Karpas-422 (cell line): ENCODE measurements at regions not wholly inside any gene's neighbourhood (a gene's known extent, or its start where the extent isn't known, plus 50 kb on each side); places are given as distances from the start of the nearest gene placed in this dataset.

ENCODE experiments used
- DNase-seq: peaks from one replicate; pipeline ENCODE4 v3.0.0-alpha.2; 2015
- H2AFZ ChIP-seq: fragments of 200-600 bp; sonication (generic); 2 replicates; pipeline ENCODE4 v1.6.1; 2014; ENCODE audit warnings: antibody characterized with exemption, low read length, mixed read lengths
- H3K27ac ChIP-seq: fragments of 200-600 bp; sonication (generic); 2 replicates; pipeline ENCODE4 v1.5.1; 2014; ENCODE audit warnings: mild to moderate bottlenecking, low read length, moderate library complexity
- H3K27me3 ChIP-seq: fragments of 200-600 bp; sonication (generic); 2 replicates; pipeline ENCODE4 v1.6.1; 2014; ENCODE audit warnings: low read length, mixed read lengths
- H3K36me3 ChIP-seq: fragments of 200-600 bp; sonication (generic); 2 replicates; pipeline ENCODE4 v1.6.1; 2014; ENCODE audit warnings: low read length, mixed read lengths; ENCODE audit not compliant: insufficient read depth
- H3K4me1 ChIP-seq: fragments of 200-600 bp; sonication (generic); 2 replicates; pipeline ENCODE4 v1.6.1; 2014; ENCODE audit warnings: mild to moderate bottlenecking, low read length, mixed read lengths
- H3K4me2 ChIP-seq: fragments of 200-600 bp; sonication (generic); 2 replicates; pipeline ENCODE4 v1.6.1; 2014; ENCODE audit warnings: low read length, low read depth, mild to moderate bottlenecking; ENCODE audit not compliant: poor library complexity, severe bottlenecking
- H3K4me3 ChIP-seq: fragments of 200-600 bp; sonication (generic); 2 replicates; pipeline ENCODE4 v1.5.1; 2014; ENCODE audit warnings: mild to moderate bottlenecking, antibody characterized with exemption, low read length, mixed read lengths
- H3K79me2 ChIP-seq: fragments of 200-600 bp; sonication (generic); 2 replicates; pipeline ENCODE4 v1.6.1; 2014; ENCODE audit warnings: mild to moderate bottlenecking, low read length, mixed read lengths
- H3K9ac ChIP-seq: fragments of 200-600 bp; sonication (generic); 2 replicates; pipeline ENCODE4 v1.6.0; 2014; ENCODE audit warnings: low read length
- H3K9me2 ChIP-seq: fragments of 200-600 bp; sonication (generic), shearing (Covaris generic); replicated peaks from 2 replicates; pipeline ENCODE4 v1.6.0; 2014; ENCODE audit warnings: mild to moderate bottlenecking, low read length, moderate library complexity; ENCODE audit not compliant: insufficient read depth
- H3K9me3 ChIP-seq: fragments of 300-700, 200-600 bp; sonication (generic); 2 replicates; pipeline ENCODE4 v1.6.1; 2014; ENCODE audit warnings: low read length, mixed read lengths
- H4K20me1 ChIP-seq: fragments of 200-600 bp; sonication (generic); 2 replicates; pipeline ENCODE4 v1.6.1; 2014; ENCODE audit warnings: mild to moderate bottlenecking, antibody characterized with exemption, low read length, low read depth; ENCODE audit not compliant: insufficient read depth

DNA sequence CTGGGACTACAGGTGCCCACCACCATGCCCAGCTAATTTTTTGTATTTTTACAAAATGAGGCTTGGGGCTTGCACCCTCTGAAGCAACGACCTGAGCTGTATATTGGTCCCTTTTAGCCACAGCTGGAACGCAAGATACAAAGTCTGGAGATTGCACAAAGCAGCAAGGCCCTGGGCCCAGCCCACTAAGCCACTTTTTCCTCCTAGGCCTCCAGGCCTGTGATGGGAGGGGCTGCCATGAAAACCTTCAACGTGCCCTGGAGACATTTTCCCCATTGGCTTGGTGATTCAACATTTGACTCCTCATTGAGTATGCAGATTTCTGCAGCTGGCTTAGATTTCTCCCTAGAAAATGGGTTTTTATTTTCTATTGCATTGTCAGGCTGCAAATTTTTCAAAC, 69.2 kb downstream of the CYB561 start:
- DNase-seq: no peak
- no peaks in the 10 kb centered on the region for H3K9me2 ChIP-seq
- H4K20me1 ChIP-seq: no peaks in the 10 kb centered on the region
- H3K27me3 ChIP-seq: peaks cover 2% of the 10 kb centered on the region; the same call in 1 of the 2 replicates
- H3K4me1 ChIP-seq: no peaks in the 10 kb centered on the region
- no peak overlapping the region for H3K4me3 ChIP-seq
- H3K9me3 ChIP-seq: no peaks in the 10 kb centered on the region; the same call in 1 of the 2 replicates
- H3K36me3 ChIP-seq: no peaks in the 10 kb centered on the region
- no peak overlapping the region for H3K27ac ChIP-seq
- H3K79me2 ChIP-seq: no peaks in the 10 kb centered on the region
- no peak overlapping the region for H3K9ac ChIP-seq
- no peak overlapping the region for H3K4me2 ChIP-seq
- H2AFZ ChIP-seq: no peak overlapping the region

DNA sequence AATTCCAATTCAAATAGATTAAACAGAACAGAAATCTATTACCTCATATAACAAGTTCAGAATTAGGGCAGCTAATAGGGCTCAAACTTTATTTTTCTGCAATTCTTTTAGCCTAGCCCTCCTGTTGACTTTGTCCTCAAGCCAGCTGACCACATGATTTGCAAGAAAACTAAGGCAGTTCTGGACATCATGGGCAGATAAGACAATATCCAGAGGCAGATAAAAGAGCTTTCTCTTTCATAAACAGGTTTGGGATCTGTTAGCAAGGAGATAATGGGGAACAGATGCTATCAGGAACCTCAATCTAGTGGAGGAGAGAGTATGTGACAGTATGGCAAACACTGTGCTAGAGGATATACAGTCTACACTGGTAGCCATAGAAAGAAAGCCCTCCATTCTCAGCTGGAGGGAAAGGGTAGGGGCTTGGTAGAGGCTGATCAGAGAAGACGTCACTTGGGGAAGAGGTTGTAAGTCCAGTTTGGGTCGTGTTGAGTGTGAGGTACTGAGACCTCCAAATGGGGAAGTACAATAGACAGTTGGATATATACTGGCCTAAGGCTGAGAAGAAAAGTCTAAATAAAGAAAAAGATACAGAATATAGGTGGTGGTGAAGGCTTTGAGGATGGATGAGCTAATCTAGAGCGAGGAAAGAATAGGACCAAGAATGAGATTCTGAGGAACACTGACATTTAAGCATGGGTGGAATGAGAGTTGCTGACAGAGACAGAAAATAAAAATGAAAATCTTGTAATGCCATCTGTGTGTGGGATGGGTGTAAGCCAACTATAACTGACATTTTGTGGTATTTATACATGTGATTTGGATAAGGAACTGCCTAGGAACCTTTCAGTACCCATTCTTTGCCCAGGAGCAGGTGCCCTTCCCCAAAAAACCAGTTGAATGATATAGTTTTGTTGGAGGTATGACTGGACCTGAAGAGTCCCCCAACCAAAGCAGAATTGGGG, 67.4 kb downstream of the CYB561 start:
- Histone ChIP-seq H3K9ac (no peak overlapping the region), H2AFZ (no peak overlapping the region), H3K27ac (no peak overlapping the region), H3K79me2 (no peaks in the 10 kb centered on the region), H3K27me3 (peaks cover 2% of the 10 kb centered on the region; the same call in 1 of the 2 replicates), H4K20me1 (no peaks in the 10 kb centered on the region), H3K4me3 (no peak overlapping the region), H3K9me3 (no peaks in the 10 kb centered on the region; the same call in 1 of the 2 replicates), H3K4me2 (no peak overlapping the region), H3K36me3 (no peaks in the 10 kb centered on the region), H3K9me2 (no peaks in the 10 kb centered on the region), H3K4me1 (no peaks in the 10 kb centered on the region)
- DNase-seq: no peak

DNA sequence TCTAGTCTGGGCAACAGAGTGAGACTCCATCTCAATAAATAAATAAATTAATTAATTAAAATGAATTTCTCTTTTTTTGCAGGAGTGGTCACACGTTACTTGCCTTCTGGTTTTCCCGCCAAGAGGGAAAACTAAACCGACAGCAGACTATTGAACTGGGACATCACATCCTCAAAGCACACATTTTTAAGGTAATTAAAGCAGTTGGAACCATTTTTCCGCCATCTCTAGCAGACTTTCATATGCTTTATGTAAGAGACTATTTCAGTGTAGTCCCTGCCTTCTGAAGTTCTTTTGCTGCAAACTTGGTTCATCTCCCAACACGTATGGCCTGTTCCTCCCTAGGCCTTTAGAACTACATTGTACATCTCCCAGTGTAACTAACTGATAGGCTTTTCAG, 66.5 kb downstream of the CYB561 start:
- H3K79me2 ChIP-seq: no peaks in the 10 kb centered on the region
- H2AFZ ChIP-seq: no peak overlapping the region
- no peaks in the 10 kb centered on the region for H3K36me3 ChIP-seq
- no peak overlapping the region for H3K27ac ChIP-seq
- no peaks in the 10 kb centered on the region for H4K20me1 ChIP-seq
- DNase-seq: no peak
- H3K9ac ChIP-seq: no peak overlapping the region
- no peak overlapping the region for H3K4me2 ChIP-seq
- peaks cover 2% of the 10 kb centered on the region; the same call in 1 of the 2 replicates for H3K27me3 ChIP-seq
- no peak overlapping the region for H3K4me3 ChIP-seq
- H3K4me1 ChIP-seq: no peaks in the 10 kb centered on the region
- no peaks in the 10 kb centered on the region; the same call in 1 of the 2 replicates for H3K9me3 ChIP-seq
- H3K9me2 ChIP-seq: no peaks in the 10 kb centered on the region

DNA sequence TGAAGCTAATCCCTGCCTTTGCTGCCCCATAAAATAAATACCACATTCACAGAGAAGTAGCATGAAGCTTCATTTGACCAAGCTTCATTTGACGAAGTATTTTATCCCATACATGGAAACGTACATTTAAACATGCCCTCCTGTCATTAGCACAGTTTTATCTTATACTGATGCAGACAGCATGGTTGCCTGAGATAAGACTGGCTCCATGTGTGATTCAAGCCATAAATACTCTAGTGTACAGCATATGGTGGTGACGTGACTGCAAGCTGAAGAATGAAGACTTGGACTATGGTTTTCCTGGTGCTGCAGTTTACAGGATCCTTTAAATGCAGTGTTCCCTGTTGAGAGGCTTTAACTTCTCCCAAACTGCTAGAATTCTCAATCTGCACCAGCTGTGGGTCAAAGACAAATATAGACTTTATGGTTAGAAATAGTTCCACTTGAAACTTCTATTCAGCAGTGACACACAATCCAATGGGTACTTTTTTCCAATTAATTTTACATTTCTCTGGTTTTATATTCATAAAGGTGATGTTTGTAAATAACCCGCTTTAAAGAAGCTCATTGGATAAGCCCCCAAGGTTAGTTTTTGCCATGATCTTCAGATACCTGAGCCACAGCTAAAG, 64.9 kb downstream of the CYB561 start:
- H3K4me3 ChIP-seq: no peak overlapping the region
- no peaks in the 10 kb centered on the region; the same call in 1 of the 2 replicates for H3K9me3 ChIP-seq
- DNase-seq: no peak
- H2AFZ ChIP-seq: no peak overlapping the region
- no peak overlapping the region for H3K9ac ChIP-seq
- H3K36me3 ChIP-seq: no peaks in the 10 kb centered on the region
- H3K27ac ChIP-seq: no peak overlapping the region
- H3K79me2 ChIP-seq: no peaks in the 10 kb centered on the region
- no peaks in the 10 kb centered on the region for H4K20me1 ChIP-seq
- no peaks in the 10 kb centered on the region for H3K9me2 ChIP-seq
- H3K27me3 ChIP-seq: peaks cover 2% of the 10 kb centered on the region; the same call in 1 of the 2 replicates
- no peaks in the 10 kb centered on the region for H3K4me1 ChIP-seq
- H3K4me2 ChIP-seq: no peak overlapping the region

DNA sequence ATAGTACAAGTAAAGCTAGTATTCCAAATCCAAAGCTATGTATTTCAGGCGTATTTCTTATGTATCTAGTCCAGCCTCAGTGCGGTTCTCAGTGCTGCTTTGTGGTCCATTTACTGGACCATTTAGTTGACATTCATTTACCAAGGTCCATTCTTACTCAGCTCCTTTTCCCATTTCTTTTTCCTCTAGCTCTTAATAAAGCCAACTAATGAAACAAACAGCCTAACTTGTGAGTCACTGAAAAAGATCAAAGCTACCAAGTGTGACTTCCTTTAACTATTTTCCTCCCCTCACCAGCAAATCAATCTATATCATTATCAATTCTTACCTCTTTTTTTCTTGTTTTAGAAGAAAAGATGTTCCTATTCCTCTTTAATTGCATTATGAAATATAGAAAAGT, 64.0 kb downstream of the CYB561 start:
- no peak overlapping the region for H3K4me2 ChIP-seq

More for the DNA sequence above, 64.0 kb downstream of the CYB561 start:
- no peaks in the 10 kb centered on the region for H3K36me3 ChIP-seq
- H4K20me1 ChIP-seq: no peaks in the 10 kb centered on the region
- DNase-seq: no peak
- no peaks in the 10 kb centered on the region for H3K9me2 ChIP-seq
- no peaks in the 10 kb centered on the region for H3K79me2 ChIP-seq
- H3K4me1 ChIP-seq: no peaks in the 10 kb centered on the region
- no peak overlapping the region for H3K4me3 ChIP-seq
- no peak overlapping the region for H3K9ac ChIP-seq
- no peak overlapping the region for H3K27ac ChIP-seq
- no peak overlapping the region for H2AFZ ChIP-seq
- no peaks in the 10 kb centered on the region; the same call in 1 of the 2 replicates for H3K9me3 ChIP-seq
- H3K27me3 ChIP-seq: no peaks in the 10 kb centered on the region
